HG03520 (cell line): ENCODE measurements at regions not wholly inside any gene's neighbourhood (a gene's known extent, or its start where the extent isn't known, plus 50 kb on each side); places are given as distances from the start of the nearest gene placed in this dataset.

Source experiments
- ATAC-seq: cut with Tn5 transposase; IDR thresholded peaks from one replicate; pipeline ENCODE4 v1.9.1; 2021; ENCODE audit warnings: mild to moderate bottlenecking, moderate library complexity; ENCODE audit not compliant: unreplicated experiment

- no peak for ATAC-seq
Measured at GRCh38 chr9:109728686-109729300, 51.2 kb upstream of the PALM2AKAP2 start.

- ATAC-seq: no peak
Measured at GRCh38 chr9:109729513-109729912, 50.5 kb upstream of the PALM2AKAP2 start.
